H1 (cell line): ENCODE measurements at regions not wholly inside any gene's neighbourhood (a gene's known extent, or its start where the extent isn't known, plus 50 kb on each side); places are given as distances from the start of the nearest gene placed in this dataset.
"Not testable (repeated sequence)": the region's sequence is repeated elsewhere in the genome, so short reads cannot be mapped to it uniquely, and the experiment has no call there.

Source experiments
- CTCF ChIP-seq, 3 experiments: IDR thresholded peaks; 1 replicate in 2 of 3; 2 replicates in 1 of 3; pipeline versions ENCODE4 v1.5.1 to v1.6.1; 2011; ENCODE audit warnings: low read length in 3 of 3, mild to moderate bottlenecking in 3 of 3, inconsistent platforms in 2 of 3, low read depth in 1 of 3, moderate library complexity in 1 of 3; ENCODE audit not compliant: insufficient read depth in 1 of 3; ENCODE audit errors: control extremely low read depth in 1 of 3
- EP300 ChIP-seq, 2 experiments: IDR thresholded peaks; 1 replicate in 1 of 2; 2 replicates in 1 of 2; pipeline ENCODE4 v1.6.1; 2011 to 2012; ENCODE audit warnings: low read depth in 2 of 2, low read length in 2 of 2, mild to moderate bottlenecking in 2 of 2, borderline replicate concordance in 1 of 2, inconsistent platforms in 1 of 2, moderate library complexity in 1 of 2
- GABPA ChIP-seq: IDR thresholded peaks from 2 replicates; pipeline ENCODE4 v1.6.1; 2011; ENCODE audit warnings: mild to moderate bottlenecking, low read length, moderate library complexity, borderline replicate concordance; ENCODE audit not compliant: insufficient read depth
- POLR2A ChIP-seq, 2 experiments: IDR thresholded peaks; 1 replicate in 1 of 2; 2 replicates in 1 of 2; pipeline ENCODE4 v1.6.1; 2011; ENCODE audit warnings: low read depth in 2 of 2, low read length in 2 of 2, mild to moderate bottlenecking in 2 of 2; ENCODE audit errors: control extremely low read depth in 1 of 2
- SIN3A ChIP-seq, 2 experiments: IDR thresholded peaks in 1 of 2; conservative IDR thresholded peaks in 1 of 2; 2 replicates each; pipeline ENCODE4 v1.6.1; 2011 to 2012; ENCODE audit warnings: low read length in 2 of 2, improper control_type of control experiment in 1 of 2, low read depth in 1 of 2, mild to moderate bottlenecking in 1 of 2
- TAF1 ChIP-seq: IDR thresholded peaks from 2 replicates; pipeline ENCODE4 v1.6.1; 2011; ENCODE audit warnings: mild to moderate bottlenecking, low read depth, low read length

DNA sequence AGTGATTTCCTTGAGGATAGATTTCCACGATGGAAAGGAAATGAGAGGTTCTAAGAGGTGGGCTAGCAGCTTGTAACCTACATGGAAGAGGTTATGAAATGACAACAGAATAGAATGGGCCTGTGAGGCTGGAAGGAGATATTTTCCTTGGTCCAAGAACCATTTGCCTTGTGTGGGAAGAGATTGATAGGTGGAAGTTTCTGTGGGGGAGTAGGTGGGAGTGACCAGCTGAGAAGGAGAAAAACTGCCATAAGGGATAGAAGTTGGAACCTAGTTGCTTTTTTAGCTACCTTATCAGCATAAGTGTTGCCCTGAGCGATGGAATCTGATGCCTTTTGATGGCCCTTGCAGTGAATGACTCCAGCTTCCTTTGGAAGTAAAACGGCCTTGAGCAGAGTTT, 60.4 kb upstream of the NAA35 start:
- not testable (repeated sequence) for TF ChIP-seq POLR2A (IDR thresholded peaks at IDR 0.05; ENCODE audit: control extremely low read depth in 1 of 2, low read depth in 2 of 2, low read length in 2 of 2); SIN3A (conservative IDR thresholded peaks at IDR 0.05 in 1 of 2, IDR thresholded peaks at IDR 0.05 in 1 of 2; ENCODE audit: low read depth in 1 of 2, low read length in 2 of 2); GABPA; TAF1; EP300 (IDR thresholded peaks at IDR 0.05; ENCODE audit: borderline replicate concordance in 1 of 2, low read depth in 2 of 2, low read length in 2 of 2); CTCF (IDR thresholded peaks at IDR 0.05; ENCODE audit: control extremely low read depth in 1 of 3, insufficient read depth in 1 of 3, low read depth in 1 of 3, low read length in 3 of 3)
